Stomach (tissue), 4 donors: ENCODE measurements at regions not wholly inside any gene's neighbourhood (a gene's known extent, or its start where the extent isn't known, plus 50 kb on each side); places are given as distances from the start of the nearest gene placed in this dataset.

Experiments used
- POLR2A ChIP-seq, 4 donors: fragments of 450-650 bp; IDR thresholded peaks; one replicate each; pipeline ENCODE4 v1.6.1; 2016; ENCODE audit warnings: antibody characterized with exemption in 4 of 4, control low read depth in 2 of 4, mild to moderate bottlenecking in 1 of 4, moderate library complexity in 1 of 4
- POLR2AphosphoS5 ChIP-seq, 3 donors: sonication (generic); formaldehyde crosslinking; IDR thresholded peaks; one replicate each; pipeline ENCODE4 v1.6.1; 2016; ENCODE audit warnings: antibody characterized with exemption in 3 of 3
- TF ChIP-seq, protein P1 (sequence below), 7 experiments: fragments of 450-650 bp in 4 of 7; fragments of 200-600 bp in 3 of 7; sonication (generic) in 3 of 7; IDR thresholded peaks; one replicate each; pipeline ENCODE4 v1.5.1; 2016 to 2019; ENCODE audit warnings: antibody characterized with exemption in 7 of 7, control low read depth in 2 of 7, mild to moderate bottlenecking in 1 of 7

DNA sequence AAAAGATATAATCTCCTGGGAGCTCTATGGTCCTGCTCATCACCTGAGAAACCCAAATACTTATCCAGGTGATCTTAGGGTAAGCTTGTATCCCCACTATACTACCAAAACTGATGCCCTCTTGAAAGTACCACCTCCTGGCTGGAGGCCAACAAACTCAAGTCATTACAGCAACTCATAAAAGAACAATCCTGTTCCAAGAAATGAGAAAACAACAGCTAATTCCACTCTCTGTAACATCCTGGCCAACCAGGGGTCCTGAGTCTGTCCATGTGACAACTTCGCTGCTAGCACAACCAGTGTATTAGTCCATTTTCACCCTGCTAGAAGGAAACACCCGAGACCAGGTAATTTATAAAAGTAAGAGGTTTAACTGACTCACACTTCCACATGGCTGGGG, 190.0 kb upstream of the BMP4 start:
- TF ChIP-seq POLR2A (IDR thresholded peaks at IDR 0.05) (no peak), POLR2AphosphoS5 (IDR thresholded peaks at IDR 0.05) (no peak)
- TF ChIP-seq, protein P1, sequence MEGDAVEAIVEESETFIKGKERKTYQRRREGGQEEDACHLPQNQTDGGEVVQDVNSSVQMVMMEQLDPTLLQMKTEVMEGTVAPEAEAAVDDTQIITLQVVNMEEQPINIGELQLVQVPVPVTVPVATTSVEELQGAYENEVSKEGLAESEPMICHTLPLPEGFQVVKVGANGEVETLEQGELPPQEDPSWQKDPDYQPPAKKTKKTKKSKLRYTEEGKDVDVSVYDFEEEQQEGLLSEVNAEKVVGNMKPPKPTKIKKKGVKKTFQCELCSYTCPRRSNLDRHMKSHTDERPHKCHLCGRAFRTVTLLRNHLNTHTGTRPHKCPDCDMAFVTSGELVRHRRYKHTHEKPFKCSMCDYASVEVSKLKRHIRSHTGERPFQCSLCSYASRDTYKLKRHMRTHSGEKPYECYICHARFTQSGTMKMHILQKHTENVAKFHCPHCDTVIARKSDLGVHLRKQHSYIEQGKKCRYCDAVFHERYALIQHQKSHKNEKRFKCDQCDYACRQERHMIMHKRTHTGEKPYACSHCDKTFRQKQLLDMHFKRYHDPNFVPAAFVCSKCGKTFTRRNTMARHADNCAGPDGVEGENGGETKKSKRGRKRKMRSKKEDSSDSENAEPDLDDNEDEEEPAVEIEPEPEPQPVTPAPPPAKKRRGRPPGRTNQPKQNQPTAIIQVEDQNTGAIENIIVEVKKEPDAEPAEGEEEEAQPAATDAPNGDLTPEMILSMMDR (IDR thresholded peaks at IDR 0.05) = no peak
